Tibial nerve (tissue), 4 donors: ENCODE measurements at regions not wholly inside any gene's neighbourhood (a gene's known extent, or its start where the extent isn't known, plus 50 kb on each side); places are given as distances from the start of the nearest gene placed in this dataset.

Experiments used
- DNase-seq, 2 donors: peaks; one replicate each; pipeline ENCODE4 v3.0.0-alpha.2; 2019; ENCODE audit warnings: low spot score in 2 of 2
- H3K27ac ChIP-seq, 4 donors: fragments of 200-600 bp; sonication (generic) in 3 of 4; one replicate each; pipeline ENCODE4 v1.5.1; 2017 to 2019; ENCODE audit warnings: mild to moderate bottlenecking in 1 of 4
- H3K27me3 ChIP-seq, 2 donors: fragments of 200-600 bp; sonication (generic) in 1 of 2; one replicate each; pipeline versions ENCODE4 v1.5.1 to v1.6.0; 2017 to 2019
- H3K36me3 ChIP-seq, 3 donors: fragments of 200-600 bp; sonication (generic); one replicate each; pipeline ENCODE4 v1.5.1; 2018 to 2019
- H3K4me1 ChIP-seq, 4 donors: fragments of 200-600 bp; sonication (generic) in 3 of 4; one replicate each; pipeline ENCODE4 v1.5.1; 2017 to 2019
- H3K4me3 ChIP-seq, 4 donors: fragments of 200-600 bp; sonication (generic) in 3 of 4; one replicate each; pipeline ENCODE4 v1.5.1; 2017 to 2019; ENCODE audit warnings: mild to moderate bottlenecking in 1 of 4, moderate library complexity in 1 of 4
- H3K9me3 ChIP-seq, 4 donors: fragments of 200-600 bp; sonication (generic) in 3 of 4; one replicate each; pipeline ENCODE4 v1.5.1; 2017 to 2019
- CTCF ChIP-seq, 5 experiments: fragments of 200-600 bp in 3 of 5; fragments of 450-650 bp in 2 of 5; sonication (generic) in 3 of 5; IDR thresholded peaks; one replicate each; pipeline ENCODE4 v1.5.1; 2016 to 2019; ENCODE audit warnings: antibody characterized with exemption in 5 of 5, mild to moderate bottlenecking in 3 of 5, moderate library complexity in 2 of 5
- EP300 ChIP-seq, 2 donors: sonication (generic); formaldehyde crosslinking; IDR thresholded peaks; one replicate each; pipeline ENCODE4 v1.6.1; 2017; ENCODE audit warnings: antibody characterized with exemption in 2 of 2, mild to moderate bottlenecking in 1 of 2
- POLR2A ChIP-seq, 2 donors: fragments of 450-650 bp; IDR thresholded peaks; one replicate each; pipeline ENCODE4 v1.6.1; 2017; ENCODE audit warnings: antibody characterized with exemption in 2 of 2, mild to moderate bottlenecking in 2 of 2, moderate library complexity in 2 of 2
- whole genome bisulfite sequencing, 2 donors: methylation state at CpG; one replicate each; pipeline ENCODE4 v1.1.5; 2018; 5-methylcytosine and 5-hydroxymethylcytosine counted together

- no peak overlapping the region for H3K4me3 ChIP-seq
- 62 to 70% methylated on average over 9 of the region's 9 CpGs for WGBS, 2 donors
- no peaks in the 10 kb centered on the region for H3K36me3 ChIP-seq
- no peak for TF ChIP-seq EP300 (IDR thresholded peaks at IDR 0.05)
- H3K9me3 ChIP-seq, result peaks cover 0 to 6% (median 0%) of the 10 kb centered on the region in 4 donors
- no peaks in the 10 kb centered on the region for H3K27me3 ChIP-seq
- no peak for DNase-seq
- H3K4me1 ChIP-seq, result peaks cover 0 to 4% (median 1%) of the 10 kb centered on the region in 4 donors
- H3K27ac ChIP-seq, result no peak overlapping the region
Measured at GRCh38 chr3:23653647-23654525, 151.9 kb upstream of the UBE2E1 start.

- no peak overlapping the region for H3K4me3 ChIP-seq
- WGBS, 2 donors, result 88 to 89% methylated on average over 3 of the region's 3 CpGs
- TF ChIP-seq CTCF (IDR thresholded peaks at IDR 0.05), result no peak
- no peak for TF ChIP-seq POLR2A (IDR thresholded peaks at IDR 0.05)
- TF ChIP-seq EP300 (IDR thresholded peaks at IDR 0.05), result no peak
- no peak for DNase-seq
- H3K36me3 ChIP-seq, result no peaks in the 10 kb centered on the region
- no peak overlapping the region for H3K27ac ChIP-seq
- H3K4me1 ChIP-seq, result peaks cover 0 to 4% (median 0%) of the 10 kb centered on the region in 4 donors
- peaks cover 0 to 6% (median 0%) of the 10 kb centered on the region in 4 donors for H3K9me3 ChIP-seq
- no peaks in the 10 kb centered on the region for H3K27me3 ChIP-seq
Measured at GRCh38 chr3:23654571-23654970, 151.2 kb upstream of the UBE2E1 start.

- TF ChIP-seq EP300 (IDR thresholded peaks at IDR 0.05), result no peak
- TF ChIP-seq CTCF (IDR thresholded peaks at IDR 0.05), result no peak
- TF ChIP-seq POLR2A (IDR thresholded peaks at IDR 0.05), result no peak
- Histone ChIP-seq H3K4me3 (no peak overlapping the region), H3K27me3 (no peaks in the 10 kb centered on the region), H3K27ac (no peak overlapping the region), H3K4me1 (peaks cover 0 to 6% (median under 1%) of the 10 kb centered on the region in 4 donors), H3K36me3 (no peaks in the 10 kb centered on the region), H3K9me3 (peaks cover 0 to 6% (median 0%) of the 10 kb centered on the region in 4 donors)
- DNase-seq, result no peak
- WGBS, 2 donors, result 90 to 97% methylated on average over 3 of the region's 3 CpGs
Measured at GRCh38 chr3:23655749-23656148, 150.0 kb upstream of the UBE2E1 start.

- no peak for DNase-seq
- 97 to 99% methylated on average over 5 of the region's 5 CpGs for WGBS, 2 donors
- H3K4me3 ChIP-seq, result no peak overlapping the region
- H3K36me3 ChIP-seq, result no peaks in the 10 kb centered on the region
- H3K27me3 ChIP-seq, result no peaks in the 10 kb centered on the region
- H3K9me3 ChIP-seq, result peaks cover 0 to 6% (median 0%) of the 10 kb centered on the region in 4 donors
- no peak for TF ChIP-seq POLR2A (IDR thresholded peaks at IDR 0.05)
- peaks cover 0 to 6% (median 0%) of the 10 kb centered on the region in 4 donors for H3K4me1 ChIP-seq
- H3K27ac ChIP-seq, result no peak overlapping the region
Measured at GRCh38 chr3:23656199-23656598, 149.6 kb upstream of the UBE2E1 start.

GRCh38 chr3:23656821-23657220, 148.9 kb upstream of the UBE2E1 start:
- peaks cover 0 to 6% (median 0%) of the 10 kb centered on the region in 4 donors for H3K4me1 ChIP-seq

More at GRCh38 chr3:23656821-23657220, 148.9 kb upstream of the UBE2E1 start:
- TF ChIP-seq CTCF (IDR thresholded peaks at IDR 0.05), result no peak
- no peak for TF ChIP-seq POLR2A (IDR thresholded peaks at IDR 0.05)
- TF ChIP-seq EP300 (IDR thresholded peaks at IDR 0.05), result no peak
- 94 to 96% methylated on average over 5 of the region's 5 CpGs for WGBS, 2 donors
- no peak overlapping the region for H3K27ac ChIP-seq
- no peaks in the 10 kb centered on the region for H3K27me3 ChIP-seq
- H3K36me3 ChIP-seq, result no peaks in the 10 kb centered on the region
- H3K4me3 ChIP-seq, result no peak overlapping the region
- DNase-seq, result no peak
- peaks cover 0 to 6% (median 0%) of the 10 kb centered on the region in 4 donors for H3K9me3 ChIP-seq
